HCT116 (cell line): ENCODE measurements at regions not wholly inside any gene's neighbourhood (a gene's known extent, or its start where the extent isn't known, plus 50 kb on each side); places are given as distances from the start of the nearest gene placed in this dataset.
"Not testable (repeated sequence)": the region's sequence is repeated elsewhere in the genome, so short reads cannot be mapped to it uniquely, and the experiment has no call there.

Experiments used
- ATAC-seq: fragments of 200-7000 bp; cut with Tn5 transposase; 2 replicates; pipeline ENCODE4 v1.9.1; 2020; ENCODE audit warnings: mild to moderate bottlenecking, moderate library complexity
- BruUV-seq: library from RNA; stranded (reverse); fragments of 400-500 nt; replicated peaks from 2 replicates; lab custom pipeline; 2021; lab: Mats Ljungman, UMichigan
- CTCF ChIA-PET: fragments of 300-600 bp; sonication (Branson Sonifier 250); formaldehyde crosslinking; loops from one replicate; lab custom pipeline; 2021; ENCODE audit warnings: antibody characterized with exemption; lab: Charles Lee
- POLR2A ChIA-PET: fragments of 300-600, 350-600 bp; sonication (Branson Sonifier 250); formaldehyde crosslinking; loops from one replicate; lab custom pipeline; 2021; ENCODE audit warnings: antibody characterized with exemption; lab: Charles Lee
- RAD21 ChIA-PET, 2 experiments: fragments of 300-600 bp; sonication (Branson Sonifier 250); formaldehyde crosslinking; loops; one replicate each; lab custom pipeline; 2023; ENCODE audit warnings: low total read pairs in 2 of 2; ENCODE audit not compliant: uncharacterized antibody in 2 of 2, unreplicated experiment in 2 of 2, low non-redundant PET in 1 of 2; lab: Charles Lee
- DNase-seq: peaks from one replicate; pipeline ENCODE4 v3.0.0-alpha.2; 2010; ENCODE audit warnings: low read depth, low spot score
- H2AFZ ChIP-seq: fragments of 200-600 bp; shearing (Covaris generic), sonication (generic); 2 replicates; pipeline ENCODE4 v1.6.1; 2017; ENCODE audit warnings: low read depth, mixed run types, mixed read lengths, antibody characterized with exemption, low read length; ENCODE audit not compliant: poor library complexity, severe bottlenecking
- H3K27ac ChIP-seq: 2 replicates; pipeline ENCODE4 v1.5.1; 2012; ENCODE audit warnings: low read depth, low read length
- H3K27me3 ChIP-seq: fragments of 200-600 bp; sonication (generic); 2 replicates; pipeline ENCODE4 v1.6.1; 2016; ENCODE audit warnings: mixed run types, low read length, mixed read lengths; ENCODE audit not compliant: insufficient read depth
- H3K36me3 ChIP-seq, 2 experiments: fragments of 200-500 bp in 1 of 2; fragments of 200-600 bp in 1 of 2; sonication (Bioruptor generic) in 1 of 2; sonication (generic) in 1 of 2; 2 replicates each; pipeline versions ENCODE4 v1.5.1 to v1.6.1; 2014 to 2016; ENCODE audit warnings: low read length in 2 of 2, inconsistent platforms in 1 of 2, mixed read lengths in 1 of 2, mixed run types in 1 of 2; ENCODE audit not compliant: insufficient read depth in 2 of 2, control insufficient read depth in 1 of 2
- H3K4me1 ChIP-seq, 2 experiments: fragments of 200-600 bp in 1 of 2; sonication (generic) in 1 of 2; 2 replicates each; pipeline versions ENCODE4 v1.5.1 to v1.6.1; 2012 to 2017; ENCODE audit warnings: low read length in 2 of 2, inconsistent platforms in 1 of 2, mild to moderate bottlenecking in 1 of 2, mixed read lengths in 1 of 2, mixed run types in 1 of 2, moderate library complexity in 1 of 2; ENCODE audit not compliant: insufficient read depth in 2 of 2, control insufficient read depth in 1 of 2
- H3K4me2 ChIP-seq: fragments of 200-600 bp; sonication (generic); 2 replicates; pipeline ENCODE4 v1.6.1; 2017; ENCODE audit warnings: mixed run types, low read length, mixed read lengths
- H3K4me3 ChIP-seq, 2 experiments: fragments of 200-600 bp in 1 of 2; sonication (generic) in 1 of 2; replicated peaks in 1 of 2; 2 replicates each; pipeline ENCODE4 v1.5.1; 2011 to 2016; ENCODE audit warnings: low read length in 2 of 2, control low read depth in 1 of 2, low read depth in 1 of 2, mild to moderate bottlenecking in 1 of 2, mixed read lengths in 1 of 2, mixed run types in 1 of 2
- H3K79me2 ChIP-seq: fragments of 200-600 bp; sonication (generic); 2 replicates; pipeline ENCODE4 v1.6.1; 2017; ENCODE audit warnings: mild to moderate bottlenecking, mixed run types, low read length, moderate library complexity, mixed read lengths; ENCODE audit not compliant: insufficient read depth
- H3K9ac ChIP-seq: fragments of 200-600 bp; sonication (generic); 2 replicates; pipeline ENCODE4 v1.6.1; 2016; ENCODE audit warnings: low read length, mixed read lengths
- H3K9me2 ChIP-seq: fragments of 200-600 bp; sonication (generic), shearing (Covaris generic); 2 replicates; pipeline ENCODE4 v1.6.1; 2017; ENCODE audit warnings: mixed run types, mild to moderate bottlenecking, moderate library complexity; ENCODE audit not compliant: insufficient read depth
- H3K9me3 ChIP-seq, 2 experiments: fragments of 200-500 bp in 1 of 2; fragments of 200-600 bp in 1 of 2; sonication (Bioruptor generic) in 1 of 2; sonication (generic) in 1 of 2; 2 replicates each; pipeline ENCODE4 v1.6.1; 2014 to 2017; ENCODE audit warnings: low read length in 2 of 2, mixed read lengths in 2 of 2, inconsistent platforms in 1 of 2, low read depth in 1 of 2, mild to moderate bottlenecking in 1 of 2, mixed run types in 1 of 2, moderate library complexity in 1 of 2; ENCODE audit not compliant: control insufficient read depth in 1 of 2, insufficient read depth in 1 of 2
- H4K20me1 ChIP-seq: fragments of 200-600 bp; sonication (generic), shearing (Covaris generic); 2 replicates; pipeline ENCODE4 v1.6.1; 2017; ENCODE audit warnings: mixed run types, mild to moderate bottlenecking, moderate library complexity; ENCODE audit not compliant: insufficient read depth
- CTCF ChIP-seq, 3 experiments: fragments of 200-600 bp in 1 of 3; sonication (generic) in 1 of 3; IDR thresholded peaks in 2 of 3; conservative IDR thresholded peaks in 1 of 3; 2 replicates each; pipeline ENCODE4 v1.5.1; 2012 to 2017; ENCODE audit warnings: low read depth in 2 of 3, low read length in 2 of 3, antibody characterized with exemption in 1 of 3, borderline replicate concordance in 1 of 3, control low read depth in 1 of 3, mild to moderate bottlenecking in 1 of 3, mixed read lengths in 1 of 3, mixed run types in 1 of 3, moderate library complexity in 1 of 3; ENCODE audit not compliant: insufficient read depth in 1 of 3
- RAD21 ChIP-seq: IDR thresholded peaks from 2 replicates; pipeline ENCODE4 v1.6.1; 2012; ENCODE audit warnings: low read depth, mild to moderate bottlenecking
- intact Hi-C: fragments of 100-400 bp; cut with micrococcal nuclease; formaldehyde crosslinking; loops from 2 replicates; pipeline ENCODE4 v1.10.0; 2022

DNA sequence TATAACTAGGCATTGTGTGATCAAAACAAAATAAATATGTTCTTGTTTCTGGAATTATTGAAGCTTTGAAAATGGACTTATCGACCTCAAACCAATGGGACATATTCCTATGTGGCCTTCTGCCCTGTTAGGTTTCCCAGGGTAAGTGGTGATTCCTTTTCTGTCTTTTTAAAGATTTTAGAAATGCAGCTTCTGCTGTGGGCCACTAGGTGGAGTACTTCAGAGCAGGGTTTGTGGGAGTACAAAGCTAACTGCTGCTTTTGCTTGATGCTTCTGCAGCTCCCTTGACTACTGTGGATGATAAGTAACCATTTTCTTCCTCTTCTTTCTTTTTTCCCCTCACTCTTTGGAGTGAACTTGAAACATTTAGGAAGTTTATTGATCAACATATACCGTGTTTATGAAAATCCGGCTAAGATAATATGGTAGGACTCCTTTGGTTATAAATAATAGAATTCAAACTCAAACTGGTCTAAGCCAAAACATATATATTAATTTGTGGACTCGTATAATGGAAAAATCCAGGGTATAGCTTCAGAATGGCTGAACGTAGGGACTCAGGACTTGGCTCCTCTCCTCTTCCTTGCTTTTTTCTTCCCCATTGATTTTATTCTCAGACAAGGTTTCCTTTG is 1737.7 kb upstream of the DEFB115 start:
- H3K4me1 ChIP-seq, H3K4me3 ChIP-seq, DNase-seq, H3K9me3 ChIP-seq, POLR2A ChIA-PET, ATAC-seq, H3K9ac ChIP-seq, H3K36me3 ChIP-seq, RAD21 ChIA-PET, BruUV-seq, H2AFZ ChIP-seq, H3K9me2 ChIP-seq, H3K4me2 ChIP-seq, H3K27me3 ChIP-seq, CTCF ChIA-PET, H3K27ac ChIP-seq, intact Hi-C loops, H3K79me2 ChIP-seq, H4K20me1 ChIP-seq: not testable (repeated sequence)
- TF ChIP-seq CTCF (IDR thresholded peaks at IDR 0.05 in 2 of 3, conservative IDR thresholded peaks at IDR 0.05 in 1 of 3; ENCODE audit: borderline replicate concordance in 1 of 3, insufficient read depth in 1 of 3, low read depth in 2 of 3, low read length in 2 of 3): peak; percentile 10 to 58 (median 54); a peak in 5 of 6 replicates
- peak; percentile 8; the same call in 1 of the 2 replicates for TF ChIP-seq RAD21

GRCh38 chr20:29533566-29534177 is 1723.8 kb upstream of the DEFB115 start:
- H3K36me3 ChIP-seq, H3K4me1 ChIP-seq, H3K9me2 ChIP-seq, BruUV-seq, RAD21 ChIA-PET, H3K27me3 ChIP-seq, H3K79me2 ChIP-seq, ATAC-seq, H4K20me1 ChIP-seq, CTCF ChIA-PET, H3K9me3 ChIP-seq, H3K9ac ChIP-seq, H3K27ac ChIP-seq, POLR2A ChIA-PET, H3K4me2 ChIP-seq, H2AFZ ChIP-seq, H3K4me3 ChIP-seq, DNase-seq: not testable (repeated sequence)
- intact Hi-C loops: loop anchor here (1.0 to 10.0 kb wide), 2 partner anchors 232 to 1781 kb away; no protein-coding TSS in a partner anchor
- TF ChIP-seq CTCF (IDR thresholded peaks at IDR 0.05 in 2 of 3, conservative IDR thresholded peaks at IDR 0.05 in 1 of 3; ENCODE audit: borderline replicate concordance in 1 of 3, insufficient read depth in 1 of 3, low read depth in 2 of 3, low read length in 2 of 3) (peak; percentile 10 to 35 (median 18); a peak in 4 of 6 replicates), RAD21 (peak; percentile 51)

DNA sequence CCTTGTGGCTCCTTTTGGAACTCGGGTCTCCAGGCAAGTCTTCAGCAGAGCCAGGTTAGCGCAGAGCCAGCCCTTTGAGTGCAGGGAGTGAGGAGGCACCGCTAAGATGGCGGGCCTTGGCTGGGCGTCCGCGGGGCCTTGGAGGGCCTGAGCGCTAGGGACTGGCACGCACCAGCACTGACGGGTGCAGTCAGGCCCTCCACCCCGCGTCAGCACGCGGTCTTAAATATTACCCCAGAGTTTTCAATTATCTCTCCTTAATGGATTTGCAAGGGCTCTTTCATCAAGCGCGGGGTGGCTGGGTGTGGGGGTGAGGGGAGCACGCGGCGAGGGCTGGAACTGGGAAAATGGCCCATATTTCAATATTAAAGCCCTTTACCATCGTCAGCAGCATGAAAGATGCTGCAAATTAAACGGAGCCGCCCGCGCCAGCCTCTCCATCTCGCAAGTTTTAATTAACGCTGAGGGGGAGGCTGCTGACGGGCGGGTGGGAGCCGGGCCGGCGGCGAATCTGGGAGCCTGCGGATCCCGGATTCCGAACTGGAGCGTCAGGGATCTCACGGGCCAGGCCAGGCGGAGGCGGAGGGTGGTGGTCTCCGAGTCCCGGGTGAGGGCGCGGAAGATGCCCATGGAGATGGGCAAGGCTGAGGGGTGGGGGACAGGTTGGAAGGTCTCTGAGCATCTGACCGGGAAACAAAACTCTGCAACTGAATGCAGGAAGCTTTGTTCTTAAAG is 1690.4 kb upstream of the DEFB115 start:
- H3K9me3 ChIP-seq, H3K4me1 ChIP-seq, H3K79me2 ChIP-seq, CTCF ChIA-PET, H3K36me3 ChIP-seq, RAD21 ChIA-PET, BruUV-seq, H3K4me2 ChIP-seq, H4K20me1 ChIP-seq, POLR2A ChIA-PET, H3K27ac ChIP-seq, DNase-seq, ATAC-seq, H3K9ac ChIP-seq, H3K27me3 ChIP-seq, intact Hi-C loops, H3K4me3 ChIP-seq, H2AFZ ChIP-seq, H3K9me2 ChIP-seq: not testable (repeated sequence)
